Loucy (cell line): ENCODE measurements at regions not wholly inside any gene's neighbourhood (a gene's known extent, or its start where the extent isn't known, plus 50 kb on each side); places are given as distances from the start of the nearest gene placed in this dataset.

Experiments used
- H2AFZ ChIP-seq: fragments of 200-600 bp; sonication (generic); 2 replicates; pipeline ENCODE4 v1.6.0; 2016; ENCODE audit warnings: antibody characterized with exemption, mild to moderate bottlenecking, low read length, moderate library complexity
- H3F3A ChIP-seq: fragments of 200-600 bp; 2 replicates; pipeline ENCODE4 v1.6.0; 2016; ENCODE audit warnings: antibody characterized with exemption, low read depth, mild to moderate bottlenecking
- H3K27me3 ChIP-seq: fragments of 200-600 bp; sonication (generic); 2 replicates; pipeline ENCODE4 v1.6.1; 2014; ENCODE audit warnings: low read length, mild to moderate bottlenecking; ENCODE audit not compliant: insufficient read depth, poor library complexity, severe bottlenecking
- H3K36me3 ChIP-seq: fragments of 200-600 bp; sonication (generic); 2 replicates; pipeline ENCODE4 v1.6.1; 2016; ENCODE audit warnings: low read length; ENCODE audit not compliant: insufficient read depth
- H3K4me1 ChIP-seq: fragments of 200-600 bp; sonication (generic); 2 replicates; pipeline ENCODE4 v1.5.1; 2014; ENCODE audit warnings: low read length, mild to moderate bottlenecking; ENCODE audit not compliant: insufficient read depth, poor library complexity, severe bottlenecking
- H3K4me2 ChIP-seq: fragments of 200-600 bp; sonication (generic); 2 replicates; pipeline ENCODE4 v1.6.0; 2014; ENCODE audit warnings: antibody characterized with exemption, low read length, low read depth, mild to moderate bottlenecking; ENCODE audit not compliant: poor library complexity, severe bottlenecking
- H3K4me3 ChIP-seq: fragments of 200-600 bp; sonication (generic); 2 replicates; pipeline ENCODE4 v1.5.1; 2014; ENCODE audit warnings: low read length, mild to moderate bottlenecking, mixed read lengths; ENCODE audit not compliant: poor library complexity, severe bottlenecking
- H3K79me2 ChIP-seq: fragments of 200-600 bp; sonication (generic); 2 replicates; pipeline ENCODE4 v1.6.1; 2014; ENCODE audit warnings: low read length; ENCODE audit not compliant: insufficient read depth
- H3K9ac ChIP-seq: fragments of 200-600 bp; sonication (generic); 2 replicates; pipeline ENCODE4 v1.6.0; 2014; ENCODE audit warnings: mild to moderate bottlenecking, low read depth, low read length, moderate library complexity; ENCODE audit not compliant: poor library complexity, severe bottlenecking
- H3K9me2 ChIP-seq: fragments of 200-600 bp; sonication (generic); replicated peaks from 2 replicates; pipeline ENCODE4 v1.6.1; 2016; ENCODE audit warnings: low read depth, low read length, mixed read lengths
- H3K9me3 ChIP-seq: fragments of 200-600 bp; sonication (generic); 2 replicates; pipeline ENCODE4 v1.6.1; 2014; ENCODE audit warnings: mild to moderate bottlenecking, antibody characterized with exemption, low read length, low read depth; ENCODE audit not compliant: insufficient read depth
- H4K20me1 ChIP-seq: fragments of 200-600 bp; sonication (generic); 2 replicates; pipeline ENCODE4 v1.6.0; 2014; ENCODE audit warnings: antibody characterized with exemption, low read length, mild to moderate bottlenecking; ENCODE audit not compliant: insufficient read depth, poor library complexity, severe bottlenecking
- CTCF ChIP-seq: fragments of 200-600 bp; sonication (generic); conservative IDR thresholded peaks from 2 replicates; pipeline ENCODE4 v1.5.1; 2014; ENCODE audit warnings: mild to moderate bottlenecking, antibody characterized with exemption, low read length
- EZH2phosphoT487 ChIP-seq: fragments of 200-600 bp; IDR thresholded peaks from 2 replicates; pipeline ENCODE4 v1.6.1; 2018; ENCODE audit warnings: antibody characterized with exemption, mild to moderate bottlenecking, moderate library complexity, borderline replicate concordance

DNA sequence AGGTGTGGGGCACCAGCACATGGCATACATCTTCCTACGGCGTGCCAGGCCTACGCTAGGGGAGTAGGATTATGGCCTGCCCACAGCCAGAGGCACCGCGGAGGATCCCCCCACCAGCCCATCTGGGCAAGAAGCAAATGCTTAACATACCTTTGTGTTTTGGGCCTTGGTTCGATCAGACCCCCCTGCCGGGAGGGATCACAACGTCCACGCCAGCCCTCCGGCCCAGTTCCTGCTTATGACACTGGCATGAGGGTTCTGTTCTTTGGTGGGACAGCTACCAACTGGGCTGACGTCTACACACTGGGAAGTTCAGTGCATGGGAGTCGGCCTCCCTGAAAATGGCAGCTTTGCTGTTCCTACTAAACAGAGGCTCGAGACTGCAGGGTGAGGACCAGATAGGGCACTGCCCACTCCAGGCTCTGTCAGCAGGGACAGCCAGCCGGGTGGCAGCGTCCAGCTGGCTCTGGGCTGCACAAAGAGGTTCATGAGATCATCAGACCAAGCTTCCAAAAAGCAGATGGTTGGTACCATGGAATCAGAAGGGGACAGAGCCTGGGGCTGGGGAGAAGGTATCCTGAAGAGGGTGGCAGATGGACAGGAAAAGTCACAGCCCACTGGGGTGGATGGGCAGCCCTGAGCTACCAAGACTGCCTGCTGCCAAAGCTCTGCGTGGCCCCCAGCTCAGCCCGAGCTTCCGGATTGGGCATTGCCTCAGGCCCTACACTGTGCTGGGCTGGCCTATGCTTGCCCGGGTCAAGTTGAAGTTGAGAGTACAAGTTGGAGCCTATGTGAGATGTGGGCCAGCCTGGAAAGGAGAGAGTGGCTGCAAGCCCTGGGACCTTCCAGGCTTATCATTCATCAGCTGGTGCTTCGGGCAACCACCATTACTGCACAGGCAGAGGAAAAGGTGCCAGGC is 61.7 kb upstream of the TEX51 start:
- H4K20me1 ChIP-seq = no peaks in the 10 kb centered on the region
- no peak overlapping the region for H3K4me2 ChIP-seq
- TF ChIP-seq CTCF (no peak), EZH2phosphoT487 (no peak)
- H2AFZ ChIP-seq = no peak overlapping the region
- no peaks in the 10 kb centered on the region for H3K27me3 ChIP-seq
- H3K36me3 ChIP-seq = no peaks in the 10 kb centered on the region
- H3K79me2 ChIP-seq = no peaks in the 10 kb centered on the region
- no peak overlapping the region for H3K4me3 ChIP-seq
- no peak overlapping the region for H3K9ac ChIP-seq
- H3F3A ChIP-seq = no peaks in the 10 kb centered on the region
- no peaks in the 10 kb centered on the region for H3K9me3 ChIP-seq
- no peaks in the 10 kb centered on the region for H3K4me1 ChIP-seq
- no peaks in the 10 kb centered on the region for H3K9me2 ChIP-seq

DNA sequence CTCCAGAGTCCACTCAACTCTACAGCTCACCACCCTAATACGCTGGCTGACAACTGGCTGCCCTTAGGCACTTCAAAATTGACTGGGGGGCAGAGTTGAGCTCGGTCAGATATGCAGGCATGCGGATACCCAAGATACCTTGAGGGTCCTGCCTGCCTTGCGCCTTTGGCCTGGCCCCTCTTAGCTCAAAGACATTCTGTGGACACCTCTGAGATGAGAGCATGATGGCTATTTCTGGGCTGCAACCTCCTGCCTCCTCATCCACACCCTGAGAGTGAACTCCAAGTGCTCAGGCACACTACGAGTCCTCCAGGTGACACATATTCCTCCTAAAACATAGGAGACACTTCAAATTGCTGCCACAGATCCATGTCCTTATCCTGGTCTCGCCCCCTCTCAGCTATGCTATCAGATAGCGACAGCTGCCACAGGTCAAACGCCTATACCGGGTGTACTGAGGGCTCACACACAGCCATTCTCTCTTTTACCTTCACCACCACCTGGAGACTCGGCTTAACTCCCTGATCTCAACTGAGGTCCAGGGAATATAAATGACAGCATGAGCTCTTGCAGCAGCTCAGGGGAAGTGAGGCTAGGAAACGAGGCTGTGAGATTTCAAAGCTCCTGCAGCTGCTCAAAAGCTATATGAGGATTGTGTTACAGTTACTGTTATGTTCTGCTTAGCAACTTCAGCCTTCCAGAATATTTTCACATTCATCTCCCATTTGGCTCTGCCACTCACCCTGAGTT is 60.5 kb upstream of the TEX51 start:
- no peaks in the 10 kb centered on the region for H3F3A ChIP-seq
- H3K4me2 ChIP-seq = no peak overlapping the region

GRCh38 chr2:126838716-126838985 is 60.0 kb upstream of the TEX51 start:
- no peaks in the 10 kb centered on the region for H3K27me3 ChIP-seq
- no peak overlapping the region for H2AFZ ChIP-seq
- no peak overlapping the region for H3K4me2 ChIP-seq
- H3K9ac ChIP-seq = no peak overlapping the region
- no peaks in the 10 kb centered on the region for H3F3A ChIP-seq
- no peaks in the 10 kb centered on the region for H3K9me2 ChIP-seq
- TF ChIP-seq EZH2phosphoT487 (no peak), CTCF (no peak)
- H3K4me1 ChIP-seq = no peaks in the 10 kb centered on the region
- H3K9me3 ChIP-seq = no peaks in the 10 kb centered on the region
- H3K36me3 ChIP-seq = no peaks in the 10 kb centered on the region
- H3K4me3 ChIP-seq = no peak overlapping the region
- no peaks in the 10 kb centered on the region for H4K20me1 ChIP-seq
- H3K79me2 ChIP-seq = no peaks in the 10 kb centered on the region

More for the DNA sequence above, 60.5 kb upstream of the TEX51 start:
- no peaks in the 10 kb centered on the region for H3K27me3 ChIP-seq
- no peaks in the 10 kb centered on the region for H3K36me3 ChIP-seq
- no peak overlapping the region for H3K4me3 ChIP-seq
- no peaks in the 10 kb centered on the region for H3K9me3 ChIP-seq
- no peaks in the 10 kb centered on the region for H3K9me2 ChIP-seq
- H4K20me1 ChIP-seq = no peaks in the 10 kb centered on the region
- no peaks in the 10 kb centered on the region for H3K79me2 ChIP-seq
- no peaks in the 10 kb centered on the region for H3K4me1 ChIP-seq
- no peak overlapping the region for H2AFZ ChIP-seq
- H3K9ac ChIP-seq = no peak overlapping the region
- TF ChIP-seq EZH2phosphoT487 = no peak
- TF ChIP-seq CTCF = no peak
